OCI-LY1 (cell line): ENCODE measurements at regions not wholly inside any gene's neighbourhood (a gene's known extent, or its start where the extent isn't known, plus 50 kb on each side); places are given as distances from the start of the nearest gene placed in this dataset.
"Not testable (repeated sequence)": the region's sequence is repeated elsewhere in the genome, so short reads cannot be mapped to it uniquely, and the experiment has no call there.

ENCODE experiments used
- H2AFZ ChIP-seq: fragments of 200-600 bp; sonication (generic), shearing (Covaris generic); 2 replicates; pipeline ENCODE4 v1.6.0; 2014; ENCODE audit warnings: antibody characterized with exemption, mild to moderate bottlenecking, low read length
- H3F3A ChIP-seq: fragments of 200-600 bp; sonication (generic), shearing (Covaris generic); 2 replicates; pipeline ENCODE4 v1.6.0; 2014; ENCODE audit warnings: mild to moderate bottlenecking, antibody characterized with exemption, low read length, moderate library complexity; ENCODE audit not compliant: insufficient read depth
- H3K27ac ChIP-seq: fragments of 200-600 bp; sonication (generic); 2 replicates; pipeline ENCODE4 v1.5.1; 2014; ENCODE audit warnings: low read length, mixed run types, mild to moderate bottlenecking, low read depth; ENCODE audit not compliant: poor library complexity, severe bottlenecking
- H3K27me3 ChIP-seq: fragments of 200-600 bp; sonication (generic); 2 replicates; pipeline ENCODE4 v1.6.0; 2014; ENCODE audit warnings: antibody characterized with exemption, mild to moderate bottlenecking, low read length, moderate library complexity; ENCODE audit not compliant: insufficient read depth
- H3K36me3 ChIP-seq: fragments of 200-600 bp; sonication (generic); 2 replicates; pipeline ENCODE4 v1.6.1; 2014; ENCODE audit warnings: mild to moderate bottlenecking, antibody characterized with exemption, low read length, moderate library complexity, mixed read lengths; ENCODE audit not compliant: insufficient read depth
- H3K4me1 ChIP-seq: fragments of 200-600 bp; sonication (generic); 2 replicates; pipeline ENCODE4 v1.5.1; 2014; ENCODE audit warnings: mild to moderate bottlenecking, low read length, moderate library complexity; ENCODE audit not compliant: insufficient read depth, severe bottlenecking
- H3K4me2 ChIP-seq: fragments of 200-600 bp; sonication (generic), shearing (Covaris generic); 2 replicates; pipeline ENCODE4 v1.6.1; 2014; ENCODE audit warnings: low read length
- H3K4me3 ChIP-seq: fragments of 200-600 bp; sonication (generic); 2 replicates; pipeline ENCODE4 v1.5.1; 2014; ENCODE audit warnings: low read length, low read depth, mild to moderate bottlenecking, mixed read lengths; ENCODE audit not compliant: poor library complexity, severe bottlenecking
- H3K79me2 ChIP-seq: fragments of 200-600 bp; shearing (Covaris generic); 2 replicates; pipeline ENCODE4 v1.6.1; 2016; ENCODE audit warnings: mixed run types, low read length, mixed read lengths; ENCODE audit not compliant: insufficient read depth
- H3K9ac ChIP-seq: fragments of 200-600 bp; sonication (generic), shearing (Covaris generic); 2 replicates; pipeline ENCODE4 v1.6.1; 2014; ENCODE audit warnings: mild to moderate bottlenecking, low read length, mixed read lengths
- H3K9me2 ChIP-seq: fragments of 200-600 bp; sonication (generic), shearing (Covaris generic); 2 replicates; pipeline ENCODE4 v1.6.1; 2014; ENCODE audit warnings: low read depth, mild to moderate bottlenecking, low read length, mixed read lengths
- H3K9me3 ChIP-seq: fragments of 200-600 bp; shearing (Covaris generic); 2 replicates; pipeline ENCODE4 v1.6.1; 2014; ENCODE audit warnings: low read length, mixed read lengths
- H4K20me1 ChIP-seq: fragments of 200-600 bp; sonication (generic), shearing (Covaris generic); 2 replicates; pipeline ENCODE4 v1.6.0; 2016; ENCODE audit warnings: mild to moderate bottlenecking, low read length; ENCODE audit not compliant: insufficient read depth
- CTCF ChIP-seq: fragments of 200-600 bp; sonication (generic), shearing (Covaris generic); IDR thresholded peaks from 2 replicates; pipeline ENCODE4 v1.5.1; 2017; ENCODE audit warnings: mild to moderate bottlenecking, antibody characterized with exemption, low read length, moderate library complexity, mixed read lengths
- EZH2 ChIP-seq: fragments of 200-600 bp; sonication (generic), shearing (Covaris generic); IDR thresholded peaks from 2 replicates; pipeline ENCODE4 v1.8.0; 2017; ENCODE audit warnings: borderline replicate concordance, mixed run types, mild to moderate bottlenecking, antibody characterized with exemption, low read length, moderate library complexity, mixed read lengths

- TF ChIP-seq EZH2 (no peak), CTCF (no peak)
- Histone ChIP-seq H3F3A (no peaks in the 10 kb centered on the region), H3K4me1 (no peaks in the 10 kb centered on the region), H3K9ac (no peak overlapping the region), H3K36me3 (no peaks in the 10 kb centered on the region), H3K9me2 (no peaks in the 10 kb centered on the region), H4K20me1 (no peaks in the 10 kb centered on the region), H3K27ac (no peak overlapping the region), H3K4me3 (no peak overlapping the region), H3K4me2 (no peak overlapping the region), H3K27me3 (no peaks in the 10 kb centered on the region), H2AFZ (no peak overlapping the region), H3K9me3 (no peaks in the 10 kb centered on the region), H3K79me2 (no peaks in the 10 kb centered on the region)
These were observed 611.7 kb downstream of the VGLL3 start for GRCh38 chr3:86379280-86379679.

- H3K27ac ChIP-seq: no peak overlapping the region
- TF ChIP-seq CTCF (no peak), EZH2 (no peak)
- no peaks in the 10 kb centered on the region for H3K36me3 ChIP-seq
- no peak overlapping the region for H2AFZ ChIP-seq
- H3K9ac ChIP-seq: no peak overlapping the region
- H3K27me3 ChIP-seq: no peaks in the 10 kb centered on the region
- no peak overlapping the region for H3K4me3 ChIP-seq
- no peaks in the 10 kb centered on the region for H3K9me3 ChIP-seq
- no peaks in the 10 kb centered on the region for H4K20me1 ChIP-seq
- H3K4me1 ChIP-seq: no peaks in the 10 kb centered on the region
- no peaks in the 10 kb centered on the region for H3F3A ChIP-seq
- no peak overlapping the region for H3K4me2 ChIP-seq
- H3K9me2 ChIP-seq: no peaks in the 10 kb centered on the region
- H3K79me2 ChIP-seq: no peaks in the 10 kb centered on the region
These were observed 612.1 kb downstream of the VGLL3 start for GRCh38 chr3:86378829-86379228.

GRCh38 chr3:86335566-86335965, 655.4 kb downstream of the VGLL3 start:
- H3K4me3 ChIP-seq, H3K9me3 ChIP-seq, H3K9ac ChIP-seq, H3K9me2 ChIP-seq, H3K27ac ChIP-seq, H3K4me1 ChIP-seq, H4K20me1 ChIP-seq, H2AFZ ChIP-seq, H3K4me2 ChIP-seq, H3K79me2 ChIP-seq, H3F3A ChIP-seq, H3K27me3 ChIP-seq, H3K36me3 ChIP-seq: not testable (repeated sequence)

- H3K36me3 ChIP-seq: no peaks in the 10 kb centered on the region
- H3K4me2 ChIP-seq: no peak overlapping the region
- H3K9me2 ChIP-seq: no peaks in the 10 kb centered on the region
- H3K4me1 ChIP-seq: no peaks in the 10 kb centered on the region
- H3K4me3 ChIP-seq: no peak overlapping the region
- no peaks in the 10 kb centered on the region for H3K79me2 ChIP-seq
- H3K27ac ChIP-seq: no peak overlapping the region
- H3K9me3 ChIP-seq: no peaks in the 10 kb centered on the region
- H3K9ac ChIP-seq: no peak overlapping the region
- H2AFZ ChIP-seq: no peak overlapping the region
- H3F3A ChIP-seq: no peaks in the 10 kb centered on the region
- no peaks in the 10 kb centered on the region for H4K20me1 ChIP-seq
- TF ChIP-seq CTCF (no peak), EZH2 (no peak)
- no peaks in the 10 kb centered on the region for H3K27me3 ChIP-seq
These were observed 657.3 kb downstream of the VGLL3 start for GRCh38 chr3:86333636-86334035.
